K562 (cell line): ENCODE measurements at regions not wholly inside any gene's neighbourhood (a gene's known extent, or its start where the extent isn't known, plus 50 kb on each side); places are given as distances from the start of the nearest gene placed in this dataset.

Source experiments
- ZBTB40 ChIP-seq, 2 experiments: fragments of 450-650 bp in 1 of 2; sonication (generic) in 1 of 2; formaldehyde crosslinking in 1 of 2; IDR thresholded peaks; 2 replicates each; pipeline versions ENCODE4 v1.7.1 to v1.9.0; 2016 to 2022; ENCODE audit warnings: inconsistent platforms in 1 of 2, mild to moderate bottlenecking in 1 of 2, missing genetic modification reagents in 1 of 2

GRCh38 chr1:230008721-230009120, 58.3 kb upstream of the GALNT2 start (continued):
- TF ChIP-seq ZBTB40 (IDR thresholded peaks at IDR 0.05): no peak
- TF ChIP-seq ZBTB40 (CRISPR knock-in tag; IDR thresholded peaks at IDR 0.05): no peak
